ENCODE measurements at regions not wholly inside any gene's neighbourhood (a gene's known extent, or its start where the extent isn't known, plus 50 kb on each side); places are given as distances from the start of the nearest gene placed in this dataset.

DNA sequence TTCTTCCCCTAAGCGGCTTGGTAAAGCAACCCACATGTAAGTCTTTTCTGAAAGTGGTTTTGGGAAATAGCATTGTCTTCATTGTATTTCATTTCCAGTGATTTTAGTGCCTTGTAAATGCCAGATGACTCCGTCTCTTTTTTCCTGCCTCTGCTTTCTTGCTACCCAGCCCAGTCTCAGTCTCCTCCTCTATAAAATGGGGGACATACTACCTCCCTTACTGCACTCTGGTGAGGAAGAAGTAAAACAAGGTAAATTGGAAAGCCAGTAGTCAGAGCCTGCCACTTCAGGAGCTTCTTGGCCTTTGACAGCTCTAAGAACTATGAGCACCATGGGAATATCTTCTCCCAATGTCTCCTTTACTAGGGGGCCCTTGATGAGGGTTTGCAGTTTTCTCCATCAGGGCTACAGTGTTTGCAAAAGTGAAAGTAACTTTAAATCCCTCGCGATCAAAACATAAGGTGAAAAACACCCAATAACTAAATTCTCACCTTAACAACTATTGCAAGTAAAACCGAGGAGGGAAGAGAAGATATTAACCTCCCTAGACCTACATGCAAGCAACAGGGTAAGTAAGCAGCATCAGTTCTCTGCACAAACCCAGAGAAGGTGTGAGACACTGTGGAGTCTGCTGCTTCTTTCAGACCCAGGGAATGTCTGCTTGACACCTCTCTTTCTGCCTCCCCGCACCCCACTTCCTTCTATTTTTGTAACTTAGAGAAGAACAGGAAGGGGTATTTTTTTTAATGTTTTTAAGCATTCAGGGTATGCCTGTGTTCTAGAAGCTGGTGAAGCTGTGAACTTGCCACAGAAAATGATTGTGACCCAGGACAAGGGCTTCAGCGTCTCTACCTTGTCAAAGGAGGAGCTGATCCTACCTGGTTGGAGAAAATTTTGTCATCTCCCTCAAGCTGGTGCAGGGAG lies 159.1 kb upstream of the EOMES start:
- Histone ChIP-seq H3K36me3 (ENCODE audit: control insufficient read depth, insufficient read depth, low read length) (no peaks in the 10 kb centered on the region), H3K4me3 (ENCODE audit: low read depth, low read length) (no peak overlapping the region), H3K27me3 (ENCODE audit: control insufficient read depth, insufficient read depth, low read length) (no peaks in the 10 kb centered on the region)
- no peak for DNase-seq (ENCODE audit: low read depth)
- POLR2A ChIA-PET, result no interaction called here
- TF ChIP-seq, protein P1, sequence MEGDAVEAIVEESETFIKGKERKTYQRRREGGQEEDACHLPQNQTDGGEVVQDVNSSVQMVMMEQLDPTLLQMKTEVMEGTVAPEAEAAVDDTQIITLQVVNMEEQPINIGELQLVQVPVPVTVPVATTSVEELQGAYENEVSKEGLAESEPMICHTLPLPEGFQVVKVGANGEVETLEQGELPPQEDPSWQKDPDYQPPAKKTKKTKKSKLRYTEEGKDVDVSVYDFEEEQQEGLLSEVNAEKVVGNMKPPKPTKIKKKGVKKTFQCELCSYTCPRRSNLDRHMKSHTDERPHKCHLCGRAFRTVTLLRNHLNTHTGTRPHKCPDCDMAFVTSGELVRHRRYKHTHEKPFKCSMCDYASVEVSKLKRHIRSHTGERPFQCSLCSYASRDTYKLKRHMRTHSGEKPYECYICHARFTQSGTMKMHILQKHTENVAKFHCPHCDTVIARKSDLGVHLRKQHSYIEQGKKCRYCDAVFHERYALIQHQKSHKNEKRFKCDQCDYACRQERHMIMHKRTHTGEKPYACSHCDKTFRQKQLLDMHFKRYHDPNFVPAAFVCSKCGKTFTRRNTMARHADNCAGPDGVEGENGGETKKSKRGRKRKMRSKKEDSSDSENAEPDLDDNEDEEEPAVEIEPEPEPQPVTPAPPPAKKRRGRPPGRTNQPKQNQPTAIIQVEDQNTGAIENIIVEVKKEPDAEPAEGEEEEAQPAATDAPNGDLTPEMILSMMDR (IDR thresholded peaks at IDR 0.05; ENCODE audit: insufficient read depth, low read depth, low read length), result no peak
- CTCF ChIA-PET, result no interaction called here

DNA sequence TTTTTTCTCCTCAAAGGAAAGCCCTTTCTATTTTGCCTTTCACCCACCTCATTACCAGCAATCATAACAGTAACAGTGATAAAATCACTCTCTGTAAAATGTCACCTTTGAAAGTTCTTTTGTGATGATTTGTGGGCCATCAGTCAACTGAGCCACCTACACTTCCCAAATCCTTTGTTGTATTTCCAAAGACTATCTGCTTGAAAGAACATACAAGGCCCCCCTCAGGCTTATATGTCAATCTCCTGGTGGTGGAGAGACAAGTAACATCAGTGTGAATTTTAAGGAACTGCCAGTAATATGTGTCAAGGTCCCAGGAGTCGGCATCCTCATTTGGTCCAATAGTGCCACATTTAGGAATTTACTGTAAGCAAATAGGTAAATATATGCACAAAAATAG lies 161.1 kb upstream of the EOMES start:
- Histone ChIP-seq H3K36me3 (ENCODE audit: control insufficient read depth, insufficient read depth, low read length) (no peaks in the 10 kb centered on the region), H3K27me3 (ENCODE audit: control insufficient read depth, insufficient read depth, low read length) (no peaks in the 10 kb centered on the region), H3K4me3 (ENCODE audit: low read depth, low read length) (no peak overlapping the region)
- TF ChIP-seq, protein P1 (IDR thresholded peaks at IDR 0.05; ENCODE audit: insufficient read depth, low read depth, low read length), result no peak
- ChIA-PET POLR2A (no interaction called here), CTCF (no interaction called here)
- DNase-seq (ENCODE audit: low read depth), result no peak

DNA sequence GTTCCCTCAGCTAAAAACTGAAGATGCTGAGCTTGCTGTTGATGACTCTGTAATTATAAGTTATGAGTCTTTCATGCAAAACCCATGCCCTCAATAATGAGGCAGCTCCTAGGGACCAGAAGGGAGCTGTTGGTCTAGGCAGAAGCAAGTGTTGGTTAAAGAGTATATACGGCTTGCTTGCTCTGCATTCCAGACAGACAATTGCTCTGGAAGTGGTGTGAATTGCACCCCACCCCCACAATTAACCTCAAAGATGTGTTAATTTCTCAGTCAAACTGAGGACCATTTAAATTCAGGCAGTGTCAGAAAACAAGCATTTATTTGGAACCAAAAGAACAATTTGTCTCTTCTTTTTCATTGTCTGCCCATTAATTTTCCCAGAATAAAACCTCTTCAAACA lies 163.5 kb upstream of the EOMES start:
- ChIA-PET POLR2A (no interaction called here), CTCF (no interaction called here)
- DNase-seq (ENCODE audit: low read depth), result no peak
- TF ChIP-seq, protein P1 (IDR thresholded peaks at IDR 0.05; ENCODE audit: insufficient read depth, low read depth, low read length), result no peak
- Histone ChIP-seq H3K27me3 (ENCODE audit: control insufficient read depth, insufficient read depth, low read length) (no peaks in the 10 kb centered on the region), H3K36me3 (ENCODE audit: control insufficient read depth, insufficient read depth, low read length) (no peaks in the 10 kb centered on the region), H3K4me3 (ENCODE audit: low read depth, low read length) (no peak overlapping the region)

DNA sequence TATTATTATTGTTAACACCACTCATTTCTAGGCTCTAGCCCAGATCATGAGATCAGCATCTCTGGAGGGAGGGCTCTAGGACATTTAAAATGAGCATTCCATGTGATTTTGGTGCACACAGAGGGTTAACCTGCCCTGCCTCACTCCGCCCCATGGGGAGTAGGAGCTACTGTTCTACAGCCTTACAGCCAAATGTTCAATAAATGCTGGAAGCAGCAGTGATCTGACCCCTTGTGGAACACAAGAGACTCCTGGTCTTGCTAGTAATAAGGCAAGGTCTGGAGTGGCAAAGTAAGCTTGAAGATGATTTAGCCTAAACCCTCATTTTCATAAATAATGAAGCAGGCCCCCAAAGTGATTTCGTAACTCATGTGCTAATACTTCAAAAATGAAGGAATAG lies 166.4 kb upstream of the EOMES start:
- Histone ChIP-seq H3K27me3 (ENCODE audit: control insufficient read depth, insufficient read depth, low read length) (no peaks in the 10 kb centered on the region), H3K36me3 (ENCODE audit: control insufficient read depth, insufficient read depth, low read length) (no peaks in the 10 kb centered on the region), H3K4me3 (ENCODE audit: low read depth, low read length) (no peak overlapping the region)
- POLR2A ChIA-PET, result no interaction called here
- CTCF ChIA-PET, result no interaction called here
- DNase-seq (ENCODE audit: low read depth), result no peak
- TF ChIP-seq, protein P1 (IDR thresholded peaks at IDR 0.05; ENCODE audit: insufficient read depth, low read depth, low read length), result no peak

DNA sequence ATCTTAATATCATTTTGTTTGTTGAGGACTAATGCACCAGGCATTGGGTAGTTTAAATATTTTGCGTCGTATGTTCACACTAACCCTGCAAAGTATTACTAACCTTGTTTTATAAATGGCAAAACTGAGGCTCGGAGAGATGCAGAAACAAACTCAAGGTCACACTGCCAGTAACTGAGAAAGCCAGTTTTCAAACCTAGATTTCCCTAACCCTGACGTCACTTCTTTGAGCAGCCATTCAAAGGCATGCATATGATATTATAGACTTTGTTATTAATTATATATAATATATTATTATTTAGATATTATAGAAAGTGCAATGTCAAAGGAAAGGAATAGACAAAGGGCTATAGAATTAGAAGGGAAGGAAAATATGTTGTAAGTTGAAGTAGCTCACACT lies 167.6 kb upstream of the EOMES start:
- TF ChIP-seq, protein P1 (IDR thresholded peaks at IDR 0.05; ENCODE audit: insufficient read depth, low read depth, low read length), result no peak
- DNase-seq (ENCODE audit: low read depth), result no peak
- no peaks in the 10 kb centered on the region for H3K27me3 ChIP-seq (ENCODE audit: control insufficient read depth, insufficient read depth, low read length)
- no peaks in the 10 kb centered on the region for H3K36me3 ChIP-seq (ENCODE audit: control insufficient read depth, insufficient read depth, low read length)
- ChIA-PET CTCF (no interaction called here), POLR2A (no interaction called here)
- H3K4me3 ChIP-seq (ENCODE audit: low read depth, low read length), result no peak overlapping the region
